CD14-positive monocyte (primary cell): ENCODE measurements at regions not wholly inside any gene's neighbourhood (a gene's known extent, or its start where the extent isn't known, plus 50 kb on each side); places are given as distances from the start of the nearest gene placed in this dataset.
"Not testable (repeated sequence)": the region's sequence is repeated elsewhere in the genome, so short reads cannot be mapped to it uniquely, and the experiment has no call there.

ENCODE experiments used
- DNase-seq, 3 donors: peaks; one replicate each; pipeline ENCODE4 v3.0.0-alpha.2; 2011 to 2022
- H2AFZ ChIP-seq: 2 replicates; pipeline ENCODE4 v1.6.0; 2012; ENCODE audit warnings: mild to moderate bottlenecking, low read depth, low read length, inconsistent platforms; ENCODE audit not compliant: insufficient read depth, poor library complexity, severe bottlenecking
- H3K27ac ChIP-seq, 2 donors: 1 replicate in 1 of 2; 2 replicates in 1 of 2; pipeline ENCODE4 v1.5.1; 2012 to 2013; ENCODE audit warnings: low read length in 2 of 2, control low read depth in 1 of 2, inconsistent platforms in 1 of 2, low read depth in 1 of 2, mild to moderate bottlenecking in 1 of 2
- H3K27me3 ChIP-seq, 2 donors: one replicate each; pipeline versions ENCODE4 v1.6.0 to v1.6.1; 2011 to 2013; ENCODE audit warnings: low read length in 2 of 2; ENCODE audit not compliant: control insufficient read depth in 2 of 2, insufficient read depth in 2 of 2
- H3K36me3 ChIP-seq, 2 donors: replicated peaks in 1 of 2; 1 replicate in 1 of 2; 2 replicates in 1 of 2; pipeline versions ENCODE4 v1.5.1 to v1.6.1; 2012 to 2013; ENCODE audit warnings: low read length in 2 of 2, control low read depth in 1 of 2, inconsistent platforms in 1 of 2, mild to moderate bottlenecking in 1 of 2; ENCODE audit not compliant: insufficient read depth in 2 of 2, control insufficient read depth in 1 of 2
- H3K4me1 ChIP-seq, 2 donors: 1 replicate in 1 of 2; 2 replicates in 1 of 2; pipeline versions ENCODE4 v1.5.1 to v1.6.1; 2012 to 2013; ENCODE audit warnings: low read length in 2 of 2, control low read depth in 1 of 2, inconsistent platforms in 1 of 2, mild to moderate bottlenecking in 1 of 2, moderate library complexity in 1 of 2; ENCODE audit not compliant: insufficient read depth in 2 of 2, control insufficient read depth in 1 of 2
- H3K4me2 ChIP-seq: replicated peaks from 2 replicates; pipeline ENCODE3; 2012; ENCODE audit warnings: low read length, moderate library complexity, mild to moderate bottlenecking; ENCODE audit not compliant: poor library complexity, severe bottlenecking; ENCODE audit errors: extremely low read depth
- H3K4me3 ChIP-seq, 3 experiments: fragments of 200-600 bp in 1 of 3; sonication (generic) in 1 of 3; replicated peaks in 1 of 3; 1 replicate in 2 of 3; 2 replicates in 1 of 3; pipeline ENCODE4 v1.5.1; 2011 to 2013; ENCODE audit warnings: low read length in 3 of 3, mild to moderate bottlenecking in 3 of 3, control low read depth in 2 of 3, low read depth in 2 of 3, inconsistent platforms in 1 of 3, moderate library complexity in 1 of 3
- H3K79me2 ChIP-seq: 2 replicates; pipeline ENCODE4 v1.6.0; 2012; ENCODE audit warnings: mild to moderate bottlenecking, control low read depth, inconsistent platforms, low read length, moderate library complexity; ENCODE audit not compliant: insufficient read depth
- H3K9ac ChIP-seq: 2 replicates; pipeline ENCODE4 v1.6.0; 2017; ENCODE audit warnings: low read length, mild to moderate bottlenecking; ENCODE audit not compliant: insufficient read depth, poor library complexity, severe bottlenecking
- H3K9me3 ChIP-seq, 2 donors: replicated peaks in 1 of 2; 1 replicate in 1 of 2; 2 replicates in 1 of 2; pipeline versions ENCODE4 v1.5.1 to v1.6.1; 2012 to 2013; ENCODE audit warnings: low read length in 2 of 2, control low read depth in 1 of 2; ENCODE audit not compliant: control insufficient read depth in 1 of 2, insufficient read depth in 1 of 2
- H4K20me1 ChIP-seq: 2 replicates; pipeline ENCODE4 v1.6.0; 2012; ENCODE audit warnings: mild to moderate bottlenecking, low read length, control low read depth, moderate library complexity; ENCODE audit not compliant: insufficient read depth
- H3K27ac Mint-ChIP-seq, 7 donors: one replicate each; pipeline ENCODE4 v1.8.0; 2020; ENCODE audit warnings: mild to moderate bottlenecking in 7 of 7, mixed read lengths in 7 of 7, moderate library complexity in 6 of 7, inconsistent platforms in 2 of 7
- H3K27me3 Mint-ChIP-seq, 3 donors: one replicate each; pipeline ENCODE4 v1.8.0; 2021 to 2022; ENCODE audit warnings: low read depth in 3 of 3, mild to moderate bottlenecking in 3 of 3, mixed read lengths in 3 of 3, moderate library complexity in 3 of 3, inconsistent platforms in 1 of 3
- H3K36me3 Mint-ChIP-seq, 2 donors: one replicate each; pipeline ENCODE4 v1.8.0; 2020; ENCODE audit warnings: mixed read lengths in 2 of 2, inconsistent platforms in 1 of 2, mild to moderate bottlenecking in 1 of 2
- H3K4me1 Mint-ChIP-seq: one replicate; pipeline ENCODE4 v1.8.0; 2020; ENCODE audit warnings: mild to moderate bottlenecking, mixed read lengths
- H3K4me3 Mint-ChIP-seq, 2 donors: one replicate each; pipeline ENCODE4 v1.8.0; 2020; ENCODE audit warnings: mild to moderate bottlenecking in 2 of 2, mixed read lengths in 2 of 2, moderate library complexity in 1 of 2
- H3K9me3 Mint-ChIP-seq, 7 donors: one replicate each; pipeline ENCODE4 v1.8.0; 2020 to 2022; ENCODE audit warnings: mixed read lengths in 7 of 7, mild to moderate bottlenecking in 6 of 7, moderate library complexity in 6 of 7, inconsistent platforms in 2 of 7
- CTCF ChIP-seq: fragments of 200-600 bp; IDR thresholded peaks from one replicate; pipeline ENCODE4 v1.8.0; 2022; ENCODE audit warnings: antibody characterized with exemption, mild to moderate bottlenecking
- whole genome bisulfite sequencing: methylation state at CpG from one replicate; pipeline ENCODE4 v1.1.5; 2013; ENCODE audit warnings: missing lambda C conversion rate; ENCODE audit not compliant: insufficient coverage; 5-methylcytosine and 5-hydroxymethylcytosine counted together
- intact Hi-C, 2 donors: fragments of 100-400 bp; cut with micrococcal nuclease; formaldehyde crosslinking; loops; one replicate each; pipeline versions ENCODE4 v1.15.0 to v1.15.1; 2023

- H3K27ac Mint-ChIP-seq, H3K36me3 Mint-ChIP-seq, H3K79me2 ChIP-seq, intact Hi-C loops, H2AFZ ChIP-seq, DNase-seq, H3K27me3 ChIP-seq, H3K4me3 ChIP-seq, H3K27ac ChIP-seq, H3K4me1 ChIP-seq, H4K20me1 ChIP-seq, H3K9ac ChIP-seq, H3K4me2 ChIP-seq, H3K36me3 ChIP-seq, H3K9me3 ChIP-seq, H3K4me3 Mint-ChIP-seq, H3K9me3 Mint-ChIP-seq, H3K27me3 Mint-ChIP-seq, H3K4me1 Mint-ChIP-seq: not testable (repeated sequence)
Observed at GRCh38 chr7:29709002-29709401, 97.3 kb upstream of the WIPF3 start.

GRCh38 chr7:29723127-29723526 is 83.2 kb upstream of the WIPF3 start:
- H3K36me3 ChIP-seq, H3K27me3 Mint-ChIP-seq, H3K4me2 ChIP-seq, H3K27ac ChIP-seq, H3K9ac ChIP-seq, H3K27me3 ChIP-seq, H3K4me1 Mint-ChIP-seq, H2AFZ ChIP-seq, H3K36me3 Mint-ChIP-seq, H3K9me3 ChIP-seq, intact Hi-C loops, H3K9me3 Mint-ChIP-seq, H3K79me2 ChIP-seq, H4K20me1 ChIP-seq, H3K27ac Mint-ChIP-seq, H3K4me3 Mint-ChIP-seq, H3K4me1 ChIP-seq, H3K4me3 ChIP-seq, DNase-seq: not testable (repeated sequence)
- 89% methylated on average over 4 of the region's 8 CpGs for WGBS

GRCh38 chr7:29723599-29723998 is 82.7 kb upstream of the WIPF3 start:
- no peaks in the 10 kb centered on the region for H4K20me1 ChIP-seq
- H3K4me1 ChIP-seq: no peaks in the 10 kb centered on the region
- peaks cover 0 to 3% (median 0%) of the 10 kb centered on the region in 7 donors for H3K9me3 Mint-ChIP-seq
- no peak overlapping the region for H3K4me2 ChIP-seq
- H3K4me1 Mint-ChIP-seq: no peaks in the 10 kb centered on the region
- TF ChIP-seq CTCF: no peak
- peaks cover 0 to 2% (median 1%) of the 10 kb centered on the region in 3 donors for H3K27me3 Mint-ChIP-seq
- H3K27me3 ChIP-seq: no peaks in the 10 kb centered on the region
- intact Hi-C loops: no loop called here
- H3K36me3 Mint-ChIP-seq: no peaks in the 10 kb centered on the region
- H2AFZ ChIP-seq: no peak overlapping the region
- no peak overlapping the region for H3K27ac ChIP-seq
- H3K27ac Mint-ChIP-seq: no peak overlapping the region
- WGBS: 95% methylated on average over 5 of the region's 5 CpGs
- no peak for DNase-seq
- no peaks in the 10 kb centered on the region for H3K9me3 ChIP-seq
- no peak overlapping the region for H3K4me3 ChIP-seq
- H3K9ac ChIP-seq: no peak overlapping the region
- no peaks in the 10 kb centered on the region for H3K36me3 ChIP-seq
- H3K4me3 Mint-ChIP-seq: no peak overlapping the region
- H3K79me2 ChIP-seq: no peaks in the 10 kb centered on the region

GRCh38 chr7:29729534-29730165 is 76.7 kb upstream of the WIPF3 start:
- intact Hi-C loops, H3K27me3 ChIP-seq, H3K27me3 Mint-ChIP-seq, H2AFZ ChIP-seq, H3K4me3 ChIP-seq, H3K4me2 ChIP-seq, H3K4me1 ChIP-seq, H3K9me3 Mint-ChIP-seq, H3K9me3 ChIP-seq, H3K4me3 Mint-ChIP-seq, DNase-seq, H3K4me1 Mint-ChIP-seq, H3K36me3 ChIP-seq, H3K36me3 Mint-ChIP-seq, H3K79me2 ChIP-seq, H3K27ac Mint-ChIP-seq, H3K9ac ChIP-seq, H4K20me1 ChIP-seq, H3K27ac ChIP-seq: not testable (repeated sequence)
- 95% methylated on average over 3 of the region's 4 CpGs for WGBS
